ENCODE measurements at regions not wholly inside any gene's neighbourhood (a gene's known extent, or its start where the extent isn't known, plus 50 kb on each side); places are given as distances from the start of the nearest gene placed in this dataset.
"Not testable (repeated sequence)": the region's sequence is repeated elsewhere in the genome, so short reads cannot be mapped to it uniquely, and the experiment has no call there.

DNA sequence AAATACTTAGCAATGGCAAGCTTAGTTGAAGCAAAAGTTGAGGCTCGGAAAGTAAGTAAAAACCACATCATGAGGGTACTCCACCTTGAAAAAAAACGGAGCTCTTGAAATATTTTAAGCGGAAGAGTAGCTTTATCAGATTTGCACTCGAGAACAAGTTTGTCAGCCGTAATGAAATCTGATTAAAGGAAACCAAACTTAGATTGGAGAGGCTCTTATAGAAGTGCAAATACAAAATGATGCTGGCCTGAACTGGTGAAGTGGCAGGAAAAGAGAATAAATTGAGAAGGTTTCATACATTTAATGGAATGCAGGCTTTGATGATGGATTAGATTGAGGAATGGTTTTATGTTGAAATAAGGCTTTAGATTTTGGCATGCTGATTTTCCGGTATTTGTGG lies 484.2 kb downstream of the PID1 start:
- Mint-ChIP-seq H3K27ac (no peak overlapping the region), H3K9me3 (peaks cover 7% of the 10 kb centered on the region), H3K36me3 (no peaks in the 10 kb centered on the region), H3K4me1 (no peaks in the 10 kb centered on the region), H3K4me3 (no peak overlapping the region), H3K27me3 (no peaks in the 10 kb centered on the region)
- CTCF ChIA-PET, result no interaction called here
- DNase-seq, result no peak

DNA sequence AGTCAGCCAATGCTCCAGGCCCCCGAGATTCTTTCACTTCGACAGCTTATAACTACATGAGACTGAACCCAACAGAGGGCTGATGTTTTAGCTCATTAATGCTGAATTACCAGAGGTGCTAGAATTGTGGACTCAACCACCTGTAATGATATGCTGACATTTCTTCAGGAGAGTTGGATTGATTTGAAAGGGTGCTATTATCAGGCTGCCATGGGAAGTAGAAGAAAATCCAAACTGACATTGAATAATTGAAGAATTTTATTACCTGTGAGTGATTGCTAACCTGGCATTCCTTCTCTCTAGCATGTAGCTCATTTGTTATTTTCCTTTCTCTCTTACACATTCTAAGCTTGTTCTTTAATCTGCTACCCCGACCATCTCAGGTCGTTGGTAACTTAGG lies 488.8 kb downstream of the PID1 start:
- Mint-ChIP-seq H3K4me1 (no peaks in the 10 kb centered on the region), H3K27ac (no peak overlapping the region), H3K9me3 (peaks cover 6% of the 10 kb centered on the region), H3K27me3 (no peaks in the 10 kb centered on the region), H3K36me3 (no peaks in the 10 kb centered on the region), H3K4me3 (no peak overlapping the region)
- CTCF ChIA-PET, result no interaction called here
- DNase-seq, result no peak

DNA sequence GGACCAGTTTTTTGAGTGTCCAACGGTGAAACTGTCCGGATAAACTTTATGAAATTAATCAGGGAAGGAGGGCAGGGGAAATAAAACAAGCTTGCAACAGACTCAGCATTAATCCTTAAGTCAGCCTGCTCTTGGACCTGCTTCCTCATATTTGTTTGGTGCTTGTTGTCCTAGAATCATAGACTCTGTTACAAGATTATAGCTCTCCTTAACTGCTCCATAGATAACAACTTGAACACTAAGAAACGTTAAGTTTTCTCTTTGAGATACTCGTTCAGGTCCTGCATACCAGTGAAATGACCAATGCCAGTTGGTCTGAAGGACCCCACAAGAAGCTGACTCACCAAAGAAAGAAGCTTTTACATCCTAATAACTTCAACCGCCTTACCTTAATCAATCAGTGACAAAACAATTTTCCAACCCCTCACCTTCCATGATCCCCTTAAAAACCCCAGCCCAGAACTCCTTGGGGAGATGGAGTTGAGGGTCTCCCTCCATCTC lies 493.2 kb downstream of the PID1 start:
- Mint-ChIP-seq H3K27ac (no peak overlapping the region), H3K4me3 (no peak overlapping the region), H3K36me3 (no peaks in the 10 kb centered on the region), H3K9me3 (peaks cover 4% of the 10 kb centered on the region), H3K27me3 (no peaks in the 10 kb centered on the region), H3K4me1 (no peaks in the 10 kb centered on the region)
- CTCF ChIA-PET, result no interaction called here
- no peak for DNase-seq

DNA sequence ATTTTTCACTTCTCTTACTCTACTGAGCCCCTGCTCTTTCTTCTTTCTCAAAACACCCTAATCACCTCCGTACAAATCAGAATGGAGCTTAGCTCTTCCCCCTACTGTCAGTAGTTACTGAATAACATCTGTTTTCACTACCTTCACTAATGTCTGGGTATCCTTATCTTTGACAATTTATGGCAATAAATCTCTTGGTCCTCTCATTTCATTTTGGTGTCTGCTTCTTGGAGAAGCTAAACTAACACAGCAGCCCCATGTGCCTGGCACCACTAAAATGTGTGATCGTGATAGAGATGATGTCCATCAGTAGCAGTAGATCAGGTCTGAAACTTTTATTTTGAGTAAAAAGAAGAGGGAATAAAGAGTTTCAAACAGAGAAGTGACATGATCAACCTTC lies 496.5 kb downstream of the PID1 start:
- no peaks in the 10 kb centered on the region for H3K4me1 Mint-ChIP-seq
- no peak for DNase-seq
- no peak overlapping the region for H3K4me3 Mint-ChIP-seq
- H3K36me3 Mint-ChIP-seq, result no peaks in the 10 kb centered on the region
- no peaks in the 10 kb centered on the region for H3K27me3 Mint-ChIP-seq
- CTCF ChIA-PET, result no interaction called here
- H3K27ac Mint-ChIP-seq, result no peak overlapping the region
- H3K9me3 Mint-ChIP-seq, result peaks cover 4% of the 10 kb centered on the region

DNA sequence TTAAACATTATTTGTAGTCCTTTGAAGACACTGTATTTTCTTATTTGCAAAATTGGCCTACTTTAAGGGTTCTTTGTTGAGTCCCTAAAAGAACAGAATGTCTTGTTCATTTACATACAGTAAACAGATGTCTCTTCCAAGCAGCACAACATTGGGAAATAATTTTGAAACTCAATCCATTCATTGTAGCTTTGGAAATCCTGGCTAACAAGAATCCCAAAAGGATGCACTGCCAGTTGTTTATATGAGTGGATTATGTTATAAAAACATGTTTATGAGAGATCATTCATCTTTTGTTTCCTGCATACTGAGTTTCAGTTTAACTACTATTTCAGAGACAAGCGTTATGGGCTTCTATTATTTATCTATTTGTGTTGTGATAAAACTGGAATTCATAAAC lies 499.3 kb downstream of the PID1 start:
- Mint-ChIP-seq H3K4me3 (no peak overlapping the region), H3K27ac (no peak overlapping the region), H3K4me1 (no peaks in the 10 kb centered on the region)

GRCh38 chr2:228771315-228771714 lies 499.8 kb downstream of the PID1 start:
- Mint-ChIP-seq H3K27ac (no peak overlapping the region), H3K4me3 (no peak overlapping the region)

More for the DNA sequence above, 499.3 kb downstream of the PID1 start:
- H3K27me3 Mint-ChIP-seq, result no peaks in the 10 kb centered on the region
- H3K36me3 Mint-ChIP-seq, result no peaks in the 10 kb centered on the region
- CTCF ChIA-PET, result no interaction called here
- peaks cover 4% of the 10 kb centered on the region for H3K9me3 Mint-ChIP-seq
- DNase-seq, result no peak

GRCh38 chr2:228768818-228769217 lies 502.3 kb downstream of the PID1 start:
- no peak overlapping the region for H3K27ac Mint-ChIP-seq
- no peaks in the 10 kb centered on the region for H3K36me3 Mint-ChIP-seq
- no peaks in the 10 kb centered on the region for H3K4me1 Mint-ChIP-seq
- H3K27me3 Mint-ChIP-seq, result no peaks in the 10 kb centered on the region
- peaks cover 9% of the 10 kb centered on the region for H3K9me3 Mint-ChIP-seq
- CTCF ChIA-PET, result no interaction called here
- no peak overlapping the region for H3K4me3 Mint-ChIP-seq
- no peak for DNase-seq

More at GRCh38 chr2:228771315-228771714, 499.8 kb downstream of the PID1 start:
- DNase-seq, result no peak
- Mint-ChIP-seq H3K27me3 (no peaks in the 10 kb centered on the region), H3K4me1 (no peaks in the 10 kb centered on the region), H3K36me3 (no peaks in the 10 kb centered on the region), H3K9me3 (peaks cover 7% of the 10 kb centered on the region)
- CTCF ChIA-PET, result no interaction called here

GRCh38 chr2:228768141-228768540 lies 502.9 kb downstream of the PID1 start:
- CTCF ChIA-PET, H3K27ac Mint-ChIP-seq, H3K36me3 Mint-ChIP-seq, H3K27me3 Mint-ChIP-seq, H3K4me3 Mint-ChIP-seq, DNase-seq, H3K9me3 Mint-ChIP-seq, H3K4me1 Mint-ChIP-seq: not testable (repeated sequence)

GRCh38 chr2:228767196-228767595 lies 503.9 kb downstream of the PID1 start:
- Mint-ChIP-seq H3K36me3 (no peaks in the 10 kb centered on the region), H3K27ac (no peak overlapping the region), H3K9me3 (peaks cover 8% of the 10 kb centered on the region), H3K27me3 (no peaks in the 10 kb centered on the region), H3K4me3 (no peak overlapping the region), H3K4me1 (no peaks in the 10 kb centered on the region)
- CTCF ChIA-PET, result no interaction called here
- no peak for DNase-seq

- Mint-ChIP-seq H3K36me3 (no peaks in the 10 kb centered on the region), H3K9me3 (peaks cover 7% of the 10 kb centered on the region), H3K4me3 (no peak overlapping the region), H3K27ac (no peak overlapping the region), H3K27me3 (no peaks in the 10 kb centered on the region), H3K4me1 (no peaks in the 10 kb centered on the region)
- CTCF ChIA-PET, result no interaction called here
- no peak for DNase-seq
Measured at GRCh38 chr2:228763379-228763981, 507.6 kb downstream of the PID1 start.

DNA sequence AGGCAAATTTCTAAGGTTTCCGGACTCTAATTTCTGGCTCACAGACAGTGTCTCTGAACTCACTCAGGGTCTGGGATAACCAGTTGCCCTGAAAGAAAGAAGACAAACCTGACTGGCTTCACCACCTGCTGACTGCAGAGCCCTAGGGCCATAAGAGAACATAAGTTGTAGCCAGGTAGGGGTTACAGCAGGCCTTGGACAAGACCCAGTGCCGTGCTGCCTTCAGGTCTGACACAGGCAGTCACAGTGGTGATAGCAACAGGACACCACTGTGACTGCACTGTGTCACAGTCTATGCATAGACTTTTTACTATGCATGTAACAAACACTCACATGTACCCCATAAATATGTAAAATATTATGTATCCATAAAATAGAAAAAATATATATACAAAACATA lies 508.5 kb downstream of the PID1 start:
- Mint-ChIP-seq H3K9me3 (peaks cover 7% of the 10 kb centered on the region), H3K27ac (no peak overlapping the region), H3K4me3 (no peak overlapping the region), H3K27me3 (no peaks in the 10 kb centered on the region), H3K4me1 (no peaks in the 10 kb centered on the region), H3K36me3 (no peaks in the 10 kb centered on the region)
- CTCF ChIA-PET, result no interaction called here
- DNase-seq, result no peak

DNA sequence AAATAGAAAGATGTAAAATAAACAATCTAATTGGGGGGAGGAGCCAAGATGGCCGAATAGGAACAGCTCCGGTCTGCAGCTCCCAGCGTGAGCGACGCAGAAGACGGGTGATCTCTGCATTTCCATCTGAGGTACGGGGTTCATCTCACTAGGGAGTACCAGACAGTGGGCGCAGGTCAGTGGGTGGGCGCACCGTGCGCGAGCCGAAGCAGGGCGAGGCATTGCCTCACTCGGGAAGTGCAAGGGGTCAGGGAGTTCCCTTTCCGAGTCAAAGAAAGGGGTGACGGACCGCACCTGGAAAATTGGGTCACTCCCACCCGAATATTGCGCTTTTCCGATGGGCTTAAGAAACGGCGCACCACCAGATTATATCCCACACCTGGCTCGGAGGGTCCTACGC lies 515.4 kb downstream of the PID1 start:
- DNase-seq, H3K36me3 Mint-ChIP-seq, H3K27me3 Mint-ChIP-seq: not testable (repeated sequence)

DNA sequence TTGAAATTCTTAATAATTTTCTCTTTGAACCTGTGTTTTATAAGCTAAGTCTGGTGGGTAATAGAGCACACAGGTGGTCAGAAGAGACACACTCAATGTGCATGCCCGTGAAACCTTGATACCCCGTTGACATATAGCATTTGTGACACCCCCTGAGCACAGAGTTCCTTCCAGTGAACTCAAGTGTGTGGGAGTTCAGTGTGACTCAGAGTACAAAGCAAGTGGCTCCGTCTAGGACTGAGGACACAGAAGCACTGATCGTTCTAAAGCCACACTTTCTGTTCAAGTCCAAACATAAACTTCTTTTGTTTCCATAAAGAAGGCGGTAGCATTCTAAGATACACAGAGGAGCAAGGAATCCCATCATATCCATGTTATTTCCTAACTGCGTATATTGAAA lies 523.6 kb downstream of the PID1 start:
- Mint-ChIP-seq H3K27ac (no peak overlapping the region), H3K36me3 (no peaks in the 10 kb centered on the region), H3K4me3 (no peak overlapping the region)

More for the DNA sequence above, 515.4 kb downstream of the PID1 start:
- H3K27ac Mint-ChIP-seq, CTCF ChIA-PET, H3K4me3 Mint-ChIP-seq, H3K4me1 Mint-ChIP-seq, H3K9me3 Mint-ChIP-seq: not testable (repeated sequence)

DNA sequence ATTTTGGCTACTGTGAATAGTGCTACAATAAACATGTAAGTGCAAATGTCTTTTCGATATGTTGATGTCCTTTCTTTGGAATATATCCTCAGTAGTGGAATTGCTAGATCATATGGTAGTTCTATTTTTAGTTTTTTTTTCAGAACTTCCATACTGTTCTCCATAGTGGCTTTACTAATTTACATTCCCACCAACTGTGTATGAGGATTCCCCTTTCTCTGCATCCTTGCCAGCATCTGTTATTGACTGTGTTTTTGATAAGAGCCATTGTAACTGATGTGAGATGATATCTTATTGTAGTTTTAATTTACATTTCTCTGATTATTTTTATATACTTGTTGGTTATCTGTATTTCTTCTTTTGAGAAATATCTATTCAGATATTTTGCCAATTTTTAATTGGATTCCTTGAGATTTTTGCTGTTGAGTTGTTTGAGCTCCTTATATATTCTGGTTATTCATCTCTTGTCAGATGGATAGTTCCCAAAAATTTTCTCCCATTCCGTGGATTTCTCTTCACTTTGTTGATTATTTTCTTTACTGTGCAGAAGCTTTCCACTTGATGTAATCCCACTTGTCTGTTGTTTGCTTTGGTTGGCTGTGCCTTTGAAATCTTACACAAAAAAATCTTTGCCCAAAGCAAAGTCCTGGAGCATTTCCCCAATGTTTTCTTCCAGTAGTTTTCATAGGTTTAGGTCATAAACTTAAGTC lies 532.3 kb downstream of the PID1 start:
- Mint-ChIP-seq H3K9me3 (peaks cover 2% of the 10 kb centered on the region), H3K36me3 (no peaks in the 10 kb centered on the region), H3K4me1 (no peaks in the 10 kb centered on the region), H3K27me3 (no peaks in the 10 kb centered on the region), H3K27ac (no peak overlapping the region), H3K4me3 (no peak overlapping the region)
- DNase-seq, result no peak
- CTCF ChIA-PET, result no interaction called here

More for the DNA sequence above, 523.6 kb downstream of the PID1 start:
- CTCF ChIA-PET, result no interaction called here
- H3K9me3 Mint-ChIP-seq, result peaks cover 6% of the 10 kb centered on the region
- no peaks in the 10 kb centered on the region for H3K4me1 Mint-ChIP-seq
- no peaks in the 10 kb centered on the region for H3K27me3 Mint-ChIP-seq
- no peak for DNase-seq

DNA sequence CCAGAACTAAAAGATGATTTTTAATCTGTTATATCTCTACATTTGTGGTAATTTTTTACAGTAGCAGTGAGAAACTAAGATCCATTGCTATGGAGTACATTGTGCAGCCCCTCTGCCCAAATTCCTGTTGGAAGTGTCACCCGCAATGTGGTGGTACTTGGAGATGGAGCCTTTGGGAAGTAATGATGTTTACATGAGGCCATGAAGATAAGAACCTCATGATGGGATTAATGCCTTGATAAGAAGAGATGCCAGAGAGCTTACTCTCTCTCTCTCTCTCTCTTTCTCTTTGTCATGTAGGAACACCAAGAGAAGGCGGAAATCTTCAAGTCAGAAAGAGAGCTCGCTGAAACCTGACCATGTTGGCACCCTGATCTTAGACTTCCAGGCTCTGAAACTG lies 535.4 kb downstream of the PID1 start:
- no peak overlapping the region for H3K27ac Mint-ChIP-seq
- no peaks in the 10 kb centered on the region for H3K36me3 Mint-ChIP-seq
- no peak for DNase-seq
- no peaks in the 10 kb centered on the region for H3K9me3 Mint-ChIP-seq
- no peaks in the 10 kb centered on the region for H3K27me3 Mint-ChIP-seq
- H3K4me1 Mint-ChIP-seq, result no peaks in the 10 kb centered on the region
- no peak overlapping the region for H3K4me3 Mint-ChIP-seq
- CTCF ChIA-PET, result no interaction called here

All from activated naive CD4-positive, alpha-beta T cell treated with anti-CD3 and anti-CD28 coated beads, Interleukin-2, amount 10 ng/mL, durations not matched to agents 7 days and 5 days (primary cell).